Gastroesophageal sphincter (tissue), 4 donors: ENCODE measurements at regions not wholly inside any gene's neighbourhood (a gene's known extent, or its start where the extent isn't known, plus 50 kb on each side); places are given as distances from the start of the nearest gene placed in this dataset.

Source experiments
- ATAC-seq: fragments of 150-250 bp; one replicate; pipeline ENCODE4 v1.9.1; 2016; ENCODE audit warnings: mild to moderate bottlenecking, moderate library complexity
- H3K27ac ChIP-seq, 4 donors: fragments of 200-600 bp; sonication (generic) in 3 of 4; 1 replicate in 3 of 4; 2 replicates in 1 of 4; pipeline ENCODE4 v1.5.1; 2016 to 2019
- H3K27me3 ChIP-seq: fragments of 200-600 bp; sonication (generic); one replicate; pipeline ENCODE4 v1.5.1; 2019
- H3K36me3 ChIP-seq, 2 donors: fragments of 200-600 bp; sonication (generic); one replicate each; pipeline ENCODE4 v1.5.1; 2019; ENCODE audit warnings: control low read depth in 1 of 2
- H3K4me1 ChIP-seq, 3 donors: fragments of 200-600 bp; sonication (generic); 1 replicate in 2 of 3; 2 replicates in 1 of 3; pipeline ENCODE4 v1.5.1; 2016 to 2019; ENCODE audit warnings: control low read depth in 2 of 3
- H3K4me3 ChIP-seq, 2 donors: fragments of 200-600 bp; sonication (generic); one replicate each; pipeline ENCODE4 v1.5.1; 2019; ENCODE audit warnings: mild to moderate bottlenecking in 1 of 2, moderate library complexity in 1 of 2
- H3K9me3 ChIP-seq, 3 donors: fragments of 200-600 bp; sonication (generic); one replicate each; pipeline ENCODE4 v1.5.1; 2017 to 2019; ENCODE audit warnings: control low read depth in 2 of 3
- EP300 ChIP-seq: sonication (generic); formaldehyde crosslinking; IDR thresholded peaks from one replicate; pipeline ENCODE4 v1.6.1; 2017; ENCODE audit warnings: antibody characterized with exemption, mild to moderate bottlenecking
- POLR2A ChIP-seq, 2 donors: fragments of 450-650 bp; IDR thresholded peaks; one replicate each; pipeline ENCODE4 v1.6.1; 2017; ENCODE audit warnings: antibody characterized with exemption in 2 of 2, mild to moderate bottlenecking in 2 of 2, moderate library complexity in 1 of 2
- POLR2AphosphoS5 ChIP-seq: sonication (generic); formaldehyde crosslinking; IDR thresholded peaks from one replicate; pipeline ENCODE4 v1.6.1; 2017; ENCODE audit warnings: antibody characterized with exemption
- WGBS, 2 donors: methylation state at CpG; one replicate each; pipeline ENCODE4 v1.1.5; 2018; ENCODE audit warnings: low coverage in 1 of 2; 5-methylcytosine and 5-hydroxymethylcytosine counted together
- TF ChIP-seq, protein P1 (sequence below), 4 experiments: fragments of 200-600 bp in 2 of 4; fragments of 450-650 bp in 2 of 4; sonication (generic) in 1 of 4; IDR thresholded peaks; one replicate each; pipeline ENCODE4 v1.5.1; 2017 to 2019; ENCODE audit warnings: antibody characterized with exemption in 4 of 4, mild to moderate bottlenecking in 2 of 4, moderate library complexity in 2 of 4

DNA sequence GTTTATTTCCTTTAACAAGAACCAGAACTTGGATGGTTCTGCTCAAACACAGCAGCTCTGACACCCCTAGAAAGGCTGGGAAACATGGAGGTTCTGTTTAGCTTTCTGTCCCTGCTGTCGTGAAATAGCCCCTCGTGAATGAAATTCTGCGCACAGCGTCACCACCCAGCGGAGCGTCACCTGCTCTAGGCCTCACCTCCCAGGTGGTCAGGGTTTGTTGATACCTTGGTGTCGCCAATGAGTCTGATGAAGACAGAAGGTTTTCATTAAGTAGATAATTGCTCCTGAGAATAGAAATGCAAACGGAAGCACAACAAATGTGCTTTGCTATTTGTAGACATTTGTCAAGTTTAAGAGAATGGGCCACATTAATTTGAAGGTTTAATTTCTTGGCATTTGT lies 135.1 kb downstream of the EDN3 start:
- TF ChIP-seq EP300 = no peak
- TF ChIP-seq, protein P1, sequence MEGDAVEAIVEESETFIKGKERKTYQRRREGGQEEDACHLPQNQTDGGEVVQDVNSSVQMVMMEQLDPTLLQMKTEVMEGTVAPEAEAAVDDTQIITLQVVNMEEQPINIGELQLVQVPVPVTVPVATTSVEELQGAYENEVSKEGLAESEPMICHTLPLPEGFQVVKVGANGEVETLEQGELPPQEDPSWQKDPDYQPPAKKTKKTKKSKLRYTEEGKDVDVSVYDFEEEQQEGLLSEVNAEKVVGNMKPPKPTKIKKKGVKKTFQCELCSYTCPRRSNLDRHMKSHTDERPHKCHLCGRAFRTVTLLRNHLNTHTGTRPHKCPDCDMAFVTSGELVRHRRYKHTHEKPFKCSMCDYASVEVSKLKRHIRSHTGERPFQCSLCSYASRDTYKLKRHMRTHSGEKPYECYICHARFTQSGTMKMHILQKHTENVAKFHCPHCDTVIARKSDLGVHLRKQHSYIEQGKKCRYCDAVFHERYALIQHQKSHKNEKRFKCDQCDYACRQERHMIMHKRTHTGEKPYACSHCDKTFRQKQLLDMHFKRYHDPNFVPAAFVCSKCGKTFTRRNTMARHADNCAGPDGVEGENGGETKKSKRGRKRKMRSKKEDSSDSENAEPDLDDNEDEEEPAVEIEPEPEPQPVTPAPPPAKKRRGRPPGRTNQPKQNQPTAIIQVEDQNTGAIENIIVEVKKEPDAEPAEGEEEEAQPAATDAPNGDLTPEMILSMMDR (IDR thresholded peaks at IDR 0.05) = no peak
- no peak for TF ChIP-seq POLR2AphosphoS5
- no peak for TF ChIP-seq POLR2A (IDR thresholded peaks at IDR 0.05)
- peaks cover 33% of the 10 kb centered on the region for H3K27me3 ChIP-seq
- no peaks in the 10 kb centered on the region for H3K9me3 ChIP-seq
- no peaks in the 10 kb centered on the region for H3K36me3 ChIP-seq
- no peak for ATAC-seq
- H3K4me3 ChIP-seq = no peak overlapping the region
- WGBS, 2 donors = 83% methylated on average over 7 of the region's 8 CpGs; no CpG with 5 or more reads in 1 of the 2 donors
- H3K4me1 ChIP-seq = no peaks in the 10 kb centered on the region
- H3K27ac ChIP-seq = no peak overlapping the region

DNA sequence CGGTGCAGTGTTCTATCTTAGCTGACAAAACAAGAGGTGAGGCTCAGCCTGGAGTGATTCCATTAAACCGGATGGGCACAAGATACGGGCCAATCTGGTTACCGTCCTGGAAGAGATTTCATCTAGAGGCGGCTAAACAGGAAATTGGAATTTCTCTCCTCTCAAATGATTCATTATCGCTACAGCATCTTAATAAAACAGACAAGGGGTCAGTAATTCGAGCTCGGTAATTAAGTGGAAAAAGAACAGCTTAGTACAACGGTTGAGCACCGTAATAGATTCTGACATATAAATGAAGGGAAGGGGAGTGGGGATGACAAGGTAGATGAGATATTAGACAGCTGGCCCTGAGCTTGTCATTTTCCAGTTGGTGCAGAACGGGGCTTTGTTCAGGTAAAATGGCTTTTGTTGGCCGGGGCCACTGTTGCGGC lies 137.2 kb downstream of the EDN3 start:
- no peaks in the 10 kb centered on the region for H3K4me1 ChIP-seq
- no peak overlapping the region for H3K27ac ChIP-seq
- H3K4me3 ChIP-seq = no peak overlapping the region
- ATAC-seq = no peak
- WGBS, 2 donors = 47 to 53% methylated on average over 7 to 13 of the region's 13 CpGs
- H3K9me3 ChIP-seq = no peaks in the 10 kb centered on the region
- no peaks in the 10 kb centered on the region for H3K36me3 ChIP-seq
- TF ChIP-seq POLR2A (IDR thresholded peaks at IDR 0.05) (no peak), POLR2AphosphoS5 (no peak), EP300 (no peak)
- TF ChIP-seq, protein P1 (IDR thresholded peaks at IDR 0.05) = no peak
- H3K27me3 ChIP-seq = peaks cover 42% of the 10 kb centered on the region

DNA sequence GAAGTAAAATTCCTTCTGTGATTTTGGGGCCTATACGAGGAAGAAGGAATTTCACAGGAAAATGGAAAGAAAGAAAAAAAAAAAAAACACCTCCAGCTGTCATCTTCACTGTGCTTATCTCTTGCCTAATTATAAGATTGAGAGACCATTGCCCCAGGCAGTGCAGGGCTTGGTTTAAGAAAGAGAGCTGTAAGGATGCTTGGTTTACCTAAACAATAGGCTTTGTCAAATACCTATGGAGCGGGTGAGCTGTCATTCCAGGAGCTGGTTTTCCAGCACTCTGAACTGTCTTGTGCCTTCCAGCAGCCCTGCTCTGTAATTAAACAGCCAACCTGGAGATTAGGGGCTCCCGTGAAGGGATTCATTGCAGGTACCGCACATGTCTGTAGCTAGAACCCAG lies 137.8 kb downstream of the EDN3 start:
- Histone ChIP-seq H3K27me3 (peaks cover 46% of the 10 kb centered on the region), H3K4me3 (no peak overlapping the region), H3K4me1 (no peaks in the 10 kb centered on the region), H3K9me3 (no peaks in the 10 kb centered on the region), H3K27ac (no peak overlapping the region), H3K36me3 (no peaks in the 10 kb centered on the region)
- 71 to 72% methylated on average over 4 of the region's 4 CpGs for WGBS, 2 donors
- ATAC-seq = no peak
- TF ChIP-seq, protein P1 (IDR thresholded peaks at IDR 0.05) = no peak
- TF ChIP-seq EP300 (no peak), POLR2AphosphoS5 (no peak), POLR2A (IDR thresholded peaks at IDR 0.05) (no peak)

DNA sequence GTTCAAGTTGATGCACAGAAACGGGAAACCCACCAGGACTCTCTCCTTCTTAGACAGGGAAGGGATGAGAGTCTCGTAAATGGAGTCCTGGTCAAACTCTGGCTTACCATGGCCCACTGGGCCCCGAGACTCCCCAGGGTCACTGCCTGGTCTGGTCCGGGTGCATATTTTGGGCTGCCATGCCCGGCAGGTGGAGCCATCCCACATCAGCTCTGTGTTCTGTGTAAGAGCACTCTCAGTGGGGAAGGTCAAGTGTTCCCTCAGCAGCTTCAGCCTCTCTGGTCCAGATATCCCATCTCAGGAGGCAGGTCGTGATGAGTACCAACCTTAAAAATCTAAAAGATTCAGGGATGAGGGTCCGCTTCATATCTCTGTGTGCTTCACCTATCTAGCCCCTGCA lies 138.8 kb downstream of the EDN3 start:
- no peaks in the 10 kb centered on the region for H3K36me3 ChIP-seq
- no peaks in the 10 kb centered on the region for H3K9me3 ChIP-seq
- peaks cover 52% of the 10 kb centered on the region for H3K27me3 ChIP-seq
- no peaks in the 10 kb centered on the region for H3K4me1 ChIP-seq
- ATAC-seq = no peak
- H3K4me3 ChIP-seq = no peak overlapping the region
- no peak overlapping the region for H3K27ac ChIP-seq
- 100% methylated on average over 1 of the region's 7 CpGs for WGBS, 2 donors
- TF ChIP-seq POLR2A (IDR thresholded peaks at IDR 0.05) (no peak), EP300 (no peak), POLR2AphosphoS5 (no peak)
- TF ChIP-seq, protein P1 (IDR thresholded peaks at IDR 0.05) = no peak

DNA sequence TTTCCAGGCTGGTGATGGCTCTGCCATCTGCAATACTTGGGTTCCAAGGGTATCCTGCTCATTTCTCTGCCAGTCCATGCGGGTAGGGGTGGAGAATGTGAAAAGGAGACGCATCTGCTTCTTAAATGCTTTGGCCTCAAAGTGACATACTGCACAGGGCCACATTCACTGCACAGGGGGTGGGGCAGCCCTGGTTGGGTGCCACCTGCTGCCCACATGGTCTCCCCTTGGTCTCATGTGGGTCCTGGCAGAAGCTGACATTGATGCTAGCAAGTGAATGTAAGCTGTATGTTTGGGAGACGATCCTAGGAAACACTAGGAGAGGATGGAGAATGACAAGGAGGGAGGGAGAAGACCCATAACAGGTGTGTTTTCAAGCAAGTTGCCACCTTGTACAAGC lies 140.9 kb downstream of the EDN3 start:
- Histone ChIP-seq H3K36me3 (no peaks in the 10 kb centered on the region), H3K27ac (no peak overlapping the region), H3K4me1 (no peaks in the 10 kb centered on the region), H3K9me3 (no peaks in the 10 kb centered on the region), H3K27me3 (peaks cover 73% of the 10 kb centered on the region), H3K4me3 (no peak overlapping the region)
- TF ChIP-seq, protein P1 (IDR thresholded peaks at IDR 0.05) = no peak
- TF ChIP-seq POLR2A (IDR thresholded peaks at IDR 0.05) = no peak
- no peak for TF ChIP-seq POLR2AphosphoS5
- WGBS, 2 donors = 89 to 100% methylated on average over 2 to 3 of the region's 3 CpGs
- no peak for ATAC-seq
